Natural killer cell treated with Interleukin-12 subunit alpha and Interleukin-12 subunit beta and Interleukin-15 and Interleukin-18, amount 100 ng/mL, for 72 hours (primary cell): ENCODE measurements at regions not wholly inside any gene's neighbourhood (a gene's known extent, or its start where the extent isn't known, plus 50 kb on each side); places are given as distances from the start of the nearest gene placed in this dataset.
"Not testable (repeated sequence)": the region's sequence is repeated elsewhere in the genome, so short reads cannot be mapped to it uniquely, and the experiment has no call there.

Experiments used
- ATAC-seq, 2 donors: fragments of 150-1000 bp; cut with Tn5 transposase in 1 of 2; sonication (Bioruptor Pico), chemical (Tn5 transposase) in 1 of 2; 2 replicates each; pipeline ENCODE4 v1.10.0; 2021
- DNase-seq: peaks from one replicate; pipeline ENCODE4 v3.0.0; 2022; ENCODE audit warnings: low spot score
- H3K27ac Mint-ChIP-seq, 2 donors: 1 replicate in 1 of 2; 2 replicates in 1 of 2; pipeline ENCODE4 v1.8.0; 2022; ENCODE audit warnings: mixed read lengths in 2 of 2, mild to moderate bottlenecking in 1 of 2, moderate library complexity in 1 of 2
- H3K27me3 Mint-ChIP-seq, 2 donors: 1 replicate in 1 of 2; 2 replicates in 1 of 2; pipeline ENCODE4 v1.8.0; 2022; ENCODE audit warnings: mixed read lengths in 2 of 2
- H3K36me3 Mint-ChIP-seq: one replicate; pipeline ENCODE4 v1.8.0; 2022; ENCODE audit warnings: mixed read lengths
- H3K4me1 Mint-ChIP-seq, 2 donors: 1 replicate in 1 of 2; 2 replicates in 1 of 2; pipeline ENCODE4 v1.8.0; 2022; ENCODE audit warnings: low read depth in 2 of 2, mixed read lengths in 2 of 2, mild to moderate bottlenecking in 1 of 2
- H3K4me3 Mint-ChIP-seq: one replicate; pipeline ENCODE4 v1.8.0; 2022; ENCODE audit warnings: mixed read lengths
- H3K9me3 Mint-ChIP-seq: 2 replicates; pipeline ENCODE4 v1.8.0; 2022; ENCODE audit warnings: mixed read lengths

DNA sequence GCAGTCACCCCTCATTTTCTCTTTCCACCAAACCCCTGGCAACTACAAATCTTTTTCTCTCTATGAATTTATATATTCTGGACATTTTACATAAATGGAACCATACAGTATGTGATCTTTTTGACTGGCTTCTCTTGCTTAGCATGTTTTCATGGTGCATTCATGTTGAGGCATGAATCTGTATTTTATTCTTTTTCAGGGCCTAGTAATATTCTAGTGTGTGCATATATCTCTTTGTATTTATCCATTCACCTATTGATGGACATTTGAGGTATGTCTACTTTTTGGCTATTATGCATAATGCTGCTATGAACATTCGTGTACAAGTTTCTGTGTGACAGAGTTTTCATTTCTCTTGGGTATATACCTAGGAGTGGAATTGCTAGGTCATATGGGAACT, 78.2 kb downstream of the HACD1 start:
- Mint-ChIP-seq H3K4me1 (peaks cover 0 to 7% of the 10 kb centered on the region in 2 donors), H3K4me3 (no peak overlapping the region), H3K27ac (no peak overlapping the region), H3K9me3 (no peaks in the 10 kb centered on the region), H3K36me3 (no peaks in the 10 kb centered on the region), H3K27me3 (peaks cover 0 to 2% of the 10 kb centered on the region in 2 donors)
- DNase-seq = no peak
- ATAC-seq = no peak

DNA sequence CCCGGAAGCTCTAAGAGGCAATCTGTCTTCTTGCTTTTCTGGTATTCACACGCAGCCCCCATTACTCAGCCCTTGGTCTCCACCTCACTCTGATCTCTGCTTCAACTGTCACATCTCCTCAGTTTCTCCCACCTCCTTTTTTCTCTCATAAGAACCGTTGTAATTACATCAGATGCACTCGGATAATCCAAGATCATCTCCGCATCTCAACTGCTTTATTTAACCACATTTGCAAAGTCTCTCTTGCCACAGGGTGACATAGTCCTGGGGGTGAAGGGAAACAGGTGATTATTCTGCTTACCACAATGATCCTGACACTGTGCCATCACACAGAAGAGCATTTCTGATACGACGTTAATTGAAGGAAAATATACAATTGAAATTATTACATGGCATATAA, 79.9 kb downstream of the HACD1 start:
- Mint-ChIP-seq H3K4me3 (no peak overlapping the region), H3K27ac (no peak overlapping the region), H3K4me1 (peaks cover 0 to 5% of the 10 kb centered on the region in 2 donors), H3K36me3 (no peaks in the 10 kb centered on the region), H3K9me3 (no peaks in the 10 kb centered on the region), H3K27me3 (peaks cover 0 to 2% of the 10 kb centered on the region in 2 donors)
- ATAC-seq = no peak
- no peak for DNase-seq

DNA sequence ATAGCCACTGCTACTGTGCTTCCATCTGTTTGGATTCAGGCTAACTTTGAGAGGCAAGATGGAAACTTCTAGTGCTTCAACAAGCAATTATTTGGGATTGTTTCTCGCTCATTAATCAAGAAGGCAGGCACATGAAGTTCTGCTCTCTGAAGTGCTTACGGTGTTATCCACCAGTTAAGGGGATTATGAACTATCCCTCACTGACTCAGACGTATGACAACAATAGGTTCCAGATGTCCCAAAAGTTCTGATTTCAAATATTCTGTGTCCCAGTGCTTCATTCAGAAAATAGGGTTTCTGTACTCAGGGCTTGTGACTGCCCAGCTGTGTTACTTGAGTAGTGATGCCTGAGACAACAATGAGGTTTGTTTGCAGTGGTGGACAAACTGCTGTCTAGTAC, 81.0 kb downstream of the HACD1 start:
- no peak for DNase-seq
- Mint-ChIP-seq H3K4me1 (peaks cover 0 to 5% of the 10 kb centered on the region in 2 donors), H3K36me3 (no peaks in the 10 kb centered on the region), H3K9me3 (no peaks in the 10 kb centered on the region), H3K27ac (no peak overlapping the region), H3K27me3 (peaks cover 0 to 2% of the 10 kb centered on the region in 2 donors), H3K4me3 (no peak overlapping the region)
- no peak for ATAC-seq

DNA sequence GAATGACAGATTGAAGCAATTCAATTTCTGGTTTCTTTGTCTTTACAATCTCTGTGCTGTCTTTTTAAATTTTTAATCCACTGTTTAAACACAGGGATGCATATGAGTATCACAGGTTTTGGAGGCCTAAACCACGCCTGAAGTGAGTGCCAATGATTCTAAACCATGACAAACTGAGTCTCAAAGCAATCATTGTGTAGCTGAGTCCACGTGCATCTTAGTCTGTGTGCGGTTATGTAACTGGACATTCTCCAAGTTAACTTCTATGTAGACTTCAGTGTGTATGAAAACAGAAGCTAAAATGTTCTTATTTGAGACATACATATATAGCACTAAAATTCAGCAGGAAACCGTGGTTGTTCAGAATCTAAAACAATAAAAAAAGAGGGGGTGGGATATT, 79.3 kb upstream of the ST8SIA6 start:
- ATAC-seq (no peak), DNase-seq (no peak)
- no peaks in the 10 kb centered on the region for H3K9me3 Mint-ChIP-seq
- no peak overlapping the region for H3K4me3 Mint-ChIP-seq
- H3K4me1 Mint-ChIP-seq = peaks cover 0 to 2% of the 10 kb centered on the region in 2 donors
- peaks cover 0 to 2% of the 10 kb centered on the region in 2 donors for H3K27me3 Mint-ChIP-seq
- H3K27ac Mint-ChIP-seq = peak overlapping the region in 1 of 2 donors; percentile 36
- H3K36me3 Mint-ChIP-seq = no peaks in the 10 kb centered on the region

DNA sequence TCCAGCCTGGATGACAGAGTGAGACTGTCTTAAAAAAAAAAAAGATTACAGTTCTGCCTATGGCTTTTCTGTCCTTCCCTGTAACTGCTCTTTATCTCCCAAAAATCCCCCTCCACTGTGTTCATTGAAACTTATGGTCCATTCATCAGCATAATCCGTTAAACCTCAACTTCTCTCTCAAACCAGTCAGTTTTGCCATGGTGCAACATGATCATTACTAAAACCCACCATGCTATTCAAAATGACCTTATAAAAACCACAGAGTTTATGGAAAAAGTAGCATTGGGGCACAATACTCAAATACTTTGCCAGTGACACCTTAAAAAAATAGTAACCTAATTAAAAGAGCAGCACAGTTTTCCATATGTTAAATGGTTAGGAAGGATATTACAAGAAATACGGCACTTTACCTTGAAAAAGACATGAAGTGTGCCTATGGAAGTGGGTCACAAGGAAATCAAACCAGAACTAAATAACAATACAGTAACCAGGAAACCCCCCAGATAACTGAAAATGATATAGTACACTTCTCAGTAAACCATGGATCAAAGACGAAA, 74.0 kb upstream of the ST8SIA6 start:
- DNase-seq (no peak), ATAC-seq (no peak)
- Mint-ChIP-seq H3K27ac (peak overlapping the region; percentile 35 to 65), H3K4me1 (peaks cover 6 to 10% of the 10 kb centered on the region in 2 donors), H3K36me3 (no peaks in the 10 kb centered on the region), H3K27me3 (no peaks in the 10 kb centered on the region), H3K9me3 (peaks cover 3% of the 10 kb centered on the region), H3K4me3 (no peak overlapping the region)

DNA sequence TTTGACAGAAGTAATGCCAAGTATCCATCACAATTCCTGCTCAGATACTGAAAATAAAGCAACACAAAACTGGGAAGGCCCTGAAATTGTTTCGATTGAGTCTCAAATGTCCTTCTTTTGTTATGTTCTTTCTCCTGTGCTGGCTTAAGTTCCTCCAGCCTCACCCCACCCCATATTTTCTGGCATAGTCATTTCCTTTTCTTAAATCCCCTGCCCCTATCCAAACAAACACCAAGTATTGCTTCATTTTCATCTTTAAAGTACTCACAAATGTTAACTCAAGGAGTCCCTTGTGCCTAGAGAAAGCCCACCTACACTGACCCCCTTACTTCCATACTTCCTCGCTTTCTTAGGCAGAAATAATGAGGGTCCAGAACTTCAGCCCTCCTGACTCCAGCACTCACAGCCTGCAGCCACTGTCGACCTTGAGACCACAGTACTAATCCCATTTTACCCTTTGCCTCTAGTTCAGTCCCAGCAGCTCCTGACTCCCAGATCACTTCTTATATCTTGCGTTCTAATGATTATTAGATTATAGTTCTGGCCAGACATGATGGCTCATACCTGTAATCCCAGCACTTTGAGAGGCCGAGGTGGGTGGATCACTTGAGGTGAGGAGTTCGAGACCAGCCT, 73.2 kb upstream of the ST8SIA6 start:
- DNase-seq (no peak), ATAC-seq (no peak)
- H3K27me3 Mint-ChIP-seq = no peaks in the 10 kb centered on the region
- no peaks in the 10 kb centered on the region for H3K36me3 Mint-ChIP-seq
- no peak overlapping the region for H3K4me3 Mint-ChIP-seq
- peak overlapping the region; percentile 35 to 46 for H3K27ac Mint-ChIP-seq
- peaks cover 6 to 10% of the 10 kb centered on the region in 2 donors for H3K4me1 Mint-ChIP-seq
- H3K9me3 Mint-ChIP-seq = peaks cover 3% of the 10 kb centered on the region

DNA sequence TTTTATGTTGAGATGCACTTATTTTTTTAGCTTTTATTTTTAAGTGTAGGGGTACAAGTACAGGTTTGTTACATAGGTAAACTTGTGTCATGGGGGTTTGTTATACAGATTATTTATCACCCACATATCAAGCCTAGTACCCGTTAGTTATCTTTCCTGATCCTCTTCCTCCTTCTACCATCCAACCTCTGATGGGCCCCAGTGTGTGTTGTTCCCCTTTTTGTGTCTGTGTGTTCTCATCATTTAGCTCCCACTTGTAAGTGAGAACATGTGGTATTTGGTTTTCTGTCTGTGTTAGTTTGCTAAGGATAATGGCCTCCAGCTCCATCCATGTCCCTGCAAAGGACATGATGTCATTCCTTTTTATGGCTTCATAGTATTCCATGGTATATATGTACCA, 72.2 kb upstream of the ST8SIA6 start:
- not testable (repeated sequence) for ATAC-seq, H3K4me1 Mint-ChIP-seq, DNase-seq, H3K36me3 Mint-ChIP-seq, H3K9me3 Mint-ChIP-seq, H3K4me3 Mint-ChIP-seq, H3K27me3 Mint-ChIP-seq
- peak overlapping the region in 1 of 2 donors; percentile 0 for H3K27ac Mint-ChIP-seq

DNA sequence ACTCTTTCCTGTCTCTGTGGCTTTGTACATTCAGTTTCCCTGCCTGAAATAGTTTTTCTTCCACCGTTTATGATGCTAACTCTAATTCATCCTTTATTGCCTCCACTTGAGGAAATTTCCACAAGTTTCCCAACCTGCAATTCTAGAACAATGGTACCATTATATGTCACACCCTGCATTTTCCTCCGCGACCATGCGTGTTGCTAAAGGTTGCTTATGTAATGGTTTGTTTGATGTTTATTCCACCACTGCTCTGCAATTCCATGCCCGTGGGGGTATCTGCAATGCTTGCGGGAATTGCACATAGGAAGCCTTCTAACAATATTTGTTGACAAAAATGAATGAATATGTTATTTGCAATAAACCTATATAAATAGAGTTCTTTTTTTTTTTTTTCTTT, 69.5 kb upstream of the ST8SIA6 start:
- no peak overlapping the region for H3K4me3 Mint-ChIP-seq
- peaks cover 8 to 10% of the 10 kb centered on the region in 2 donors for H3K4me1 Mint-ChIP-seq
- peaks cover 3% of the 10 kb centered on the region for H3K9me3 Mint-ChIP-seq
- DNase-seq (no peak), ATAC-seq (no peak)
- H3K27ac Mint-ChIP-seq = no peak overlapping the region
- H3K27me3 Mint-ChIP-seq = no peaks in the 10 kb centered on the region
- no peaks in the 10 kb centered on the region for H3K36me3 Mint-ChIP-seq

DNA sequence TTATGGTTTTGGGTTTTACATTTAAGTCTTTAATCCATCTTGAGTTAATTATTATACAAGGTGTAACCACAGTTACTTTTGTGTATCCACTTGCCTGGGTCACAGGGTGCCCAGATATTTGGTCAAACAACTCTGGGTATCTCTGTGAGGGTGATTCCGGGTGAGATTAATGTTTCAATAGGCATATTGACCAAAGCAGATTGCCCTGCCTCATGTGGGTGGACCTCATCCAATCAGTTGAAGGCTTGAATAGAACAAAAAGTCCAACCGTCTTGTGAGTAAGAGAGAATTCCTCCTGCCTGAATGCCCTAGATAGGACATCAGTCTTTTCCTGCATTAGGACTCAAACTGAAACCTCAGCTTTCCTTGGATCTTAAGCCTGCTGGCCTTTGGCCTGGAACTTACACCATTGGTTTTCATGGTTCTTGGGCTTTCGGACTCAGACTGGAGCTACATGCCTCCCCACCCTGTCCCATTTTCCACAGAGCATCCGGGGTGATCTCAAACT, 68.9 kb upstream of the ST8SIA6 start:
- H3K9me3 Mint-ChIP-seq = peaks cover 3% of the 10 kb centered on the region
- H3K4me3 Mint-ChIP-seq = no peak overlapping the region
- H3K36me3 Mint-ChIP-seq = no peaks in the 10 kb centered on the region
- no peaks in the 10 kb centered on the region for H3K27me3 Mint-ChIP-seq
- no peak overlapping the region for H3K27ac Mint-ChIP-seq
- H3K4me1 Mint-ChIP-seq = peaks cover 8 to 10% of the 10 kb centered on the region in 2 donors
- DNase-seq (no peak), ATAC-seq (no peak)

DNA sequence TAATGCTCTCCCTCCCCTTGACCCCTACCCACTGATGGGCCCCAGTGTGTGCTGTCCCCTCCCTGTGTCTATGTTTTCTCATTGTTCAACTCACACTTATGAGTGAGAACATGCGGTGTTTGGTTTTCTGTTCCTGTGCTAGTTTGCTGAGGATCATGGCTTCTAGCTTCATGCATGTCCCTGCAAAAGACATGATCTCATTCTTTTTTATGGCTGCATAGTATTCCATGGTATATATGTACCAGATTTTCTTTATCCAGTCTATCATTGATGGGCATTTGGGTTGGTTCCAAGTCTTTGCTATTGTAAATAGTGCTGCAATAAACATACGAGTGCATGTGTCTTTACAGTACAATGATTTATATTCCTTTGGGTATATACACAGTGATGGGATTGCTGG, 67.9 kb upstream of the ST8SIA6 start:
- not testable (repeated sequence) for H3K9me3 Mint-ChIP-seq, H3K4me3 Mint-ChIP-seq, H3K27me3 Mint-ChIP-seq, H3K27ac Mint-ChIP-seq, H3K4me1 Mint-ChIP-seq, DNase-seq, ATAC-seq, H3K36me3 Mint-ChIP-seq

DNA sequence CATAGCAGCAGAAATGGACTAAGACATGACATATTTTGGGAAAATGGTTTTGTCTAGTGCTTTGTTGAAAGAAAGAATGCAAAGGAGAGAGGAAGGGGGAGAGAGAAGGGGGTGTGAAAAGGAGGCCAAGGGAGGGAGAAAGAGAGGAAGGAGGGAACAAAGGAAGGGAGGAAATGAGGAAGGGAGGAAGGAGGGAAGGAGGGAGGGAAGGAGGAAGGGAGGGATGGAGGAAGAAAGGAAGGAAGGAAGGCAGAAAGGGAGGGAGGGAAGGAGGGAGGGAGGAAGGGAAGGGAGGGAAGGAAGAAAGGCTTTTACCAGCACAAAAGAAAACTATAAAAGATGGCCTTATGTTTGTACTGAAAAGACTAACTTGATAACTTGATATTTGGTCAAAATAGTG, 65.1 kb upstream of the ST8SIA6 start:
- DNase-seq (no peak), ATAC-seq (no peak)
- H3K4me1 Mint-ChIP-seq = peaks cover 0 to 9% of the 10 kb centered on the region in 2 donors
- no peak overlapping the region for H3K4me3 Mint-ChIP-seq
- H3K36me3 Mint-ChIP-seq = no peaks in the 10 kb centered on the region
- no peak overlapping the region for H3K27ac Mint-ChIP-seq
- H3K27me3 Mint-ChIP-seq = no peaks in the 10 kb centered on the region
- peaks cover 3% of the 10 kb centered on the region for H3K9me3 Mint-ChIP-seq

DNA sequence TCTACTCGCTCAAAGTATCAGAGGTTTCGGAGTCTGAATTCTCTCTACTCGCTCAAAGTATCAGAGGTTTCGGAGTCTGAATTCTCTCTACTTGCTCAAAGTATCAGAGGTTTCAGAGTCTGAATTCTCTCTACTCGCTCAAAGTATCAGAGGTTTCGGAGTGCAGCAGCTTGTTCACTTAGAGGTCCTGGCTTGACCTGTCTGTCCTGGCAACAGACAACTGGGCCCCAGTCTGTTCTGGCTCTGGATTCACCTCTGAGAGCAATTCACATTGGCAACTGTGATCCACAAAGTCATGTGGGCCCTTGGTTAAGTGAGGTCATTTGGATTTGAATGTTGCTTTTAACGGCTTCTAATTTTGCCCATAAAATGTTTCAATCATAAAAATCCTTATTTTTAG, 63.9 kb upstream of the ST8SIA6 start:
- DNase-seq = no peak
- no peak overlapping the region for H3K4me3 Mint-ChIP-seq
- H3K4me1 Mint-ChIP-seq = peaks cover 0 to 7% of the 10 kb centered on the region in 2 donors
- H3K27me3 Mint-ChIP-seq = no peaks in the 10 kb centered on the region
- ATAC-seq = no peak
- H3K36me3 Mint-ChIP-seq = no peaks in the 10 kb centered on the region
- H3K9me3 Mint-ChIP-seq = no peaks in the 10 kb centered on the region
- H3K27ac Mint-ChIP-seq = no peak overlapping the region

DNA sequence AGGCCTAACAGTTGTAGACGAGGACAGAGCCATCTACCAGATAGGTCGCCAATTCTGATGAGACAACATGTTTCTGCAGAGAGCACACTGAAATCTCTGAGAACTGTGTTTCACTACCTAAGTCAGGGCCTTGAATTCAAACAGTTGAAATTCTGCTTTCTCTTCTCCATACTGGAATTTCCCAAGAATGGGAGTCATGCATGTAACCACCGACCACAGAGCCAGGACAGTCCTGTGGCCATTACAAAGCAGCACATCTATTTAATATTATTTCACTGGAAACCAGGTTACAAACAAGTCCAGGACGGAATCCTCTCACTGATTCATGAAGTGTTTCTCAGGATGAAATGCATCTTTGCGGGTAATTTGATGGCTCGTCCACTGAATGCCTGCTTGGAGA, 62.0 kb upstream of the ST8SIA6 start:
- Mint-ChIP-seq H3K9me3 (no peaks in the 10 kb centered on the region), H3K36me3 (no peaks in the 10 kb centered on the region), H3K4me1 (peaks cover 15 to 21% of the 10 kb centered on the region in 2 donors), H3K27ac (no peak overlapping the region), H3K4me3 (no peak overlapping the region), H3K27me3 (no peaks in the 10 kb centered on the region)
- DNase-seq (no peak), ATAC-seq (no peak)

DNA sequence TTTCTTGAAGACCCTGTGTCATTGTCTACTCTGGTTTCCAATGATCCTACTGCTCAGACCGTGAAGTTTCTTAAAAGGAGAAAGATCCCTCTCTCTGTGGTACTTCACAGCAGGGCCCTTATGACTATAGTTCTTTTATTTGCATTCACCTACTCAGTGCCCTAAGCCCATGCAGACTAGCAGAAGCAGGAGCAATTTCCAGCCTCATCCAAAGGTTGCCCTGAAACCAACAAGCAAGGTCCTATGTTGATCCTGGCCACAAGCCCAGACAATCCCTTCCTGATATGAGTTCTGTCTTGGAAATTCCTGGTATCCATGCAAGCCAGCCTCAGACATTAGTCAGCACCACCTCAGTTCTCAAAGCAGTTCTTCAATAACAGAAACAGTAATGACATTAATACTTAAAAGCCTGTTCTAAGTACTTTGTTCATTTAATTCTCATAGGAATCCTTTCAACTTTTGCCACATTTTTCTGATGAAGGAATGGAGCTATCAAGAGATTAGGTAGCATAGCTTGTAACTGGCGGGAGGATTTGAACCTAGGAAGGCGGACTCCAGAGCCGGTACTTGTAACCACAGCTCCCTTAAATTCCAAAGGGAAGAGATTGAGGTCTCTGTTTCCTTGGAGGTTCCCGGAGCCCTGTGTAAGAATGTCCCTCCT, 58.1 kb upstream of the ST8SIA6 start:
- Mint-ChIP-seq H3K9me3 (peaks cover 9% of the 10 kb centered on the region), H3K4me3 (peak overlapping the region; percentile 66), H3K4me1 (peaks cover 43 to 51% of the 10 kb centered on the region in 2 donors), H3K27me3 (no peaks in the 10 kb centered on the region), H3K27ac (peak overlapping the region; percentile 85 to 88), H3K36me3 (no peaks in the 10 kb centered on the region)
- ATAC-seq (peak in 1 of 2 donors; percentile 57), DNase-seq (no peak)
